Stimulated activated CD4-positive, alpha-beta T cell treated with anti-CD3 and anti-CD28 coated beads, Interleukin-12 subunit alpha, Interleukin-12 subunit beta, amount 100 ng/mL, for 48 hours (primary cell): ENCODE measurements at regions not wholly inside any gene's neighbourhood (a gene's known extent, or its start where the extent isn't known, plus 50 kb on each side); places are given as distances from the start of the nearest gene placed in this dataset.
"Not testable (repeated sequence)": the region's sequence is repeated elsewhere in the genome, so short reads cannot be mapped to it uniquely, and the experiment has no call there.

ENCODE experiments used
- DNase-seq, 3 donors: peaks; one replicate each; pipeline ENCODE4 v3.0.0-alpha.2; 2020; ENCODE audit warnings: low read depth in 2 of 3, low spot score in 1 of 3

GRCh38 chr21:17738176-17738953, 80.8 kb downstream of the C21orf91 start:
- no peak for DNase-seq

GRCh38 chr21:17736072-17736471, 83.1 kb downstream of the C21orf91 start:
- no peak for DNase-seq

- DNase-seq = no peak
These were observed 85.9 kb downstream of the C21orf91 start for GRCh38 chr21:17733209-17733608.

- no peak for DNase-seq
These were observed 86.8 kb downstream of the C21orf91 start for GRCh38 chr21:17732306-17732705.

GRCh38 chr21:17731554-17731953, 87.6 kb downstream of the C21orf91 start:
- DNase-seq = no peak

- DNase-seq = no peak
These were observed 88.4 kb downstream of the C21orf91 start for GRCh38 chr21:17730782-17731181.

- DNase-seq = no peak
These were observed 89.7 kb downstream of the C21orf91 start for GRCh38 chr21:17729455-17729854.

- DNase-seq = no peak
These were observed 91.8 kb downstream of the C21orf91 start for GRCh38 chr21:17727361-17727760.

- no peak for DNase-seq
These were observed 92.9 kb downstream of the C21orf91 start for GRCh38 chr21:17726047-17726829.

- DNase-seq = no peak
These were observed 93.8 kb downstream of the C21orf91 start for GRCh38 chr21:17725339-17725738.

- no peak for DNase-seq
These were observed 100.2 kb upstream of the BTG3 start for GRCh38 chr21:17712887-17713286.

- DNase-seq = no peak
These were observed 99.2 kb upstream of the BTG3 start for GRCh38 chr21:17711896-17712295.

- DNase-seq = no peak
These were observed 96.5 kb upstream of the BTG3 start for GRCh38 chr21:17709266-17709611.

GRCh38 chr21:17708522-17709265, 96.0 kb upstream of the BTG3 start:
- no peak for DNase-seq

GRCh38 chr21:17699524-17700189, 87.0 kb upstream of the BTG3 start:
- DNase-seq = no peak

- DNase-seq = no peak
These were observed 84.8 kb upstream of the BTG3 start for GRCh38 chr21:17697473-17697872.

- not testable (repeated sequence) for DNase-seq
These were observed 81.7 kb upstream of the BTG3 start for GRCh38 chr21:17694416-17694815.

GRCh38 chr21:17693801-17694200, 81.1 kb upstream of the BTG3 start:
- DNase-seq = no peak

- no peak for DNase-seq
These were observed 77.4 kb upstream of the BTG3 start for GRCh38 chr21:17690078-17690494.

GRCh38 chr21:17688912-17689874, 76.5 kb upstream of the BTG3 start:
- DNase-seq = peak; percentile 35 to 42 (median 40)
